BLaER1 (cell line): ENCODE measurements at regions not wholly inside any gene's neighbourhood (a gene's known extent, or its start where the extent isn't known, plus 50 kb on each side); places are given as distances from the start of the nearest gene placed in this dataset.

ENCODE experiments used
- H3K27ac ChIP-seq: shearing (Covaris generic); formaldehyde crosslinking; 2 replicates; pipeline ENCODE4 v1.8.1; 2022
- H3K27me3 ChIP-seq: shearing (Covaris generic); formaldehyde crosslinking; 2 replicates; pipeline ENCODE4 v1.8.1; 2022
- H3K36me3 ChIP-seq: shearing (Covaris generic); formaldehyde crosslinking; 2 replicates; pipeline ENCODE4 v1.8.1; 2022
- H3K4me1 ChIP-seq: shearing (Covaris generic); formaldehyde crosslinking; 2 replicates; pipeline ENCODE4 v1.8.1; 2022
- H3K4me2 ChIP-seq: shearing (Covaris generic); formaldehyde crosslinking; 2 replicates; pipeline ENCODE4 v1.8.1; 2022
- H3K4me3 ChIP-seq: shearing (Covaris generic); formaldehyde crosslinking; 2 replicates; pipeline ENCODE4 v1.8.1; 2022
- H3K9ac ChIP-seq: shearing (Covaris generic); formaldehyde crosslinking; 2 replicates; pipeline ENCODE4 v1.8.1; 2022
- H3K9me3 ChIP-seq: shearing (Covaris generic); formaldehyde crosslinking; 2 replicates; pipeline ENCODE4 v1.8.1; 2022
- H4K20me1 ChIP-seq: shearing (Covaris generic); formaldehyde crosslinking; 2 replicates; pipeline ENCODE4 v1.8.1; 2022
- Cebpa-rat ChIP-seq: shearing (Covaris generic); IDR thresholded peaks from 2 replicates; pipeline ENCODE4 v1.8.1; 2022

DNA sequence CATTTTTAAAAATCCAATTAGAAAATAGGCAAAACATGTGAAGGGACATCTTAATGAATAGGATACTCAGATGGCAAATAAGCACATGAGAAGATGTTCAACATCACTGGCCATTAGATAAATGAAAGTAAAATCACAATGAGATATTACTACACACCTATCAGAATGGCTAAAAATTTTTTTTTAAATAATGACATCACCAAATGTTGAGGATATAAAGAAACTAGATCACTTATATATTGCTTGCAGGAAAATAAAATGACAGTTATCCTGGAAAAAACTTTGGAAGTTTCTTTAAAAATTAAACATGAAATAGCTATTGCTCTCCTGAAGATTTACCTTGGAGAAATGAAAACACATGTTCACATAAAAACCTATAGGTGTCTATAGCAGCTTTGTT lies 127.8 kb downstream of the ALOX5 start:
- H3K27ac ChIP-seq, result no peak overlapping the region
- H3K9ac ChIP-seq, result no peak overlapping the region

DNA sequence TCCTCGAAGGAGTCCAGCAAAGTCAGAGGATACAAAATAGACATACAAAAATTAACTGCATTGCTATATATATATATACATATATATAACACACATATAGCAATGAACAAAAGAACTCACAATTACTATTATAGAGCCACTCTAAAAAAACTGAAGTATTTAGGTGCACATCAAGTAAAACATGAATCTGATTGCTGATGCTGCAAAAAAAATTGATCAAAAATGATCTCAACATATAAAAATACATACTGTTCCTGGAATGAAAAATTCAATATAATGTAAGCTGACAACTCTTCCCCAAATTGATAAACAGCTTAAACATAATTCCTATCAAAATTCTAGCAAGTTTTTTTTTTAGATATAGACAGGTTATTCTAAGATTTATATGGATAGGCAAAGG lies 126.8 kb downstream of the ALOX5 start:
- Histone ChIP-seq H3K4me1 (no peaks in the 10 kb centered on the region), H4K20me1 (no peaks in the 10 kb centered on the region), H3K27ac (no peak overlapping the region), H3K9ac (no peak overlapping the region), H3K36me3 (no peaks in the 10 kb centered on the region), H3K4me2 (no peak overlapping the region), H3K9me3 (peaks cover 2% of the 10 kb centered on the region; the same call in 1 of the 2 replicates), H3K27me3 (no peaks in the 10 kb centered on the region), H3K4me3 (no peak overlapping the region)
- no peak for TF ChIP-seq Cebpa-rat

More for the DNA sequence above, 127.8 kb downstream of the ALOX5 start:
- Histone ChIP-seq H3K9me3 (no peaks in the 10 kb centered on the region), H3K27me3 (no peaks in the 10 kb centered on the region), H3K4me1 (no peaks in the 10 kb centered on the region), H3K36me3 (no peaks in the 10 kb centered on the region), H3K4me3 (no peak overlapping the region), H4K20me1 (no peaks in the 10 kb centered on the region), H3K4me2 (no peak overlapping the region)
- no peak for TF ChIP-seq Cebpa-rat

DNA sequence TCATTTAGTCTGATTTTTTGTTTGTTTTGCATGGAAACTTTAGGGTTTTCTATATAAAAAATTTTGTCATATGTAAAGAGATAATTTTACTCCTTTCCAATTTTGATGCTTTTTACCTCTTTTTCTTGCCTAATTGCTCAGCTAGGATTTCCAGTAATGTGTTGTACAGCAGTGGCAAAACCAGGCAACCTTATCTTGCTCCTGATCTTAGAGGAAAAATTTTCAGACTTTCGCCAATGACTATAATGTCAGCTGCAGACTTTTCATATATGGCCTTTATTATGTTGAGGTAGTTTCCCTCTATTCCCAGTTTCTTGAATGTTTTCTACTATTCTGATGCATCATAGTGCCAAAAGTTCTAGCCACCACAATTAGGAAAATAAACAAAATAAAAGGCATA lies 126.3 kb downstream of the ALOX5 start:
- no peaks in the 10 kb centered on the region for H3K36me3 ChIP-seq
- H4K20me1 ChIP-seq, result no peaks in the 10 kb centered on the region
- H3K27me3 ChIP-seq, result no peaks in the 10 kb centered on the region
- H3K4me3 ChIP-seq, result no peak overlapping the region
- no peak overlapping the region for H3K4me2 ChIP-seq
- H3K9me3 ChIP-seq, result peaks cover 6% of the 10 kb centered on the region; the same call in 1 of the 2 replicates
- no peak overlapping the region for H3K27ac ChIP-seq
- TF ChIP-seq Cebpa-rat, result no peak
- no peaks in the 10 kb centered on the region for H3K4me1 ChIP-seq
- no peak overlapping the region for H3K9ac ChIP-seq

DNA sequence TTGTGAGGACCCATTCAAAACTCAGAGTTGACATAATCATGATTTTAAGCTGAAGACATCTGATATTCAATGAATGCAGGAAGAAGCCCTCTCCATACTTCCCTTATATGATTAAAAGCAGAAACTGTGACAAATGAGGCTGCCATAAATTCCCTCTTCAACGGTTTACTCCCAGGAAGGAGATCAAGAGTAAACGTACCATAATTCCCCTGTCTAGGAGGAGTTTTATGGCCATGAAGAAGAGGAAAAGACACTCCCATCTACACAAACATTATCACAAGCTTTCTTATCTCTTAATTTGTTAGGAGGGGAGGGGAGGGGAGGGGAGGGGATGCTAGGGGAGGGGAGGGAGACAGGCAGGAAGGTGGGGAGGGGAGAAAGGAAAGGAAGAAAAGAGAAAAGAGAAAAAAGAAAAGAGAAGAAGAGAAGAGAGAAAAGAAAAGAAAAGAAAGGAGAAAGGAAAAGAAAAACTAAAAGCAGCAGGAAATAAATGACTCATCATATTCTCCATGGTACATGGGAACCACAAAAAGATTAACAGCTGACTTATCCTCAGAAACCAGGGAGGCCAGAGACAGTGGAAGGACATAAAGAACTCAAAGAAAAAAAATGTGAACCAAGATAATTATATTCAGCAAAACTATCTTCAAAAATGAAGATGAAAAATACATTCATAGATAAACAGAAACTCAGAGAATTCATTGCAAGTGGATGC lies 121.6 kb downstream of the ALOX5 start:
- peaks cover 50% of the 10 kb centered on the region for H3K9me3 ChIP-seq
- H3K27me3 ChIP-seq, result no peaks in the 10 kb centered on the region
- no peak overlapping the region for H3K4me2 ChIP-seq
- H3K36me3 ChIP-seq, result peaks cover 5% of the 10 kb centered on the region; the same call in 1 of the 2 replicates
- no peaks in the 10 kb centered on the region for H4K20me1 ChIP-seq
- no peaks in the 10 kb centered on the region; the same call in 1 of the 2 replicates for H3K4me1 ChIP-seq
- H3K27ac ChIP-seq, result no peak overlapping the region
- TF ChIP-seq Cebpa-rat, result no peak
- H3K9ac ChIP-seq, result no peak overlapping the region
- no peak overlapping the region for H3K4me3 ChIP-seq
